GM12878 (cell line): ENCODE measurements at regions not wholly inside any gene's neighbourhood (a gene's known extent, or its start where the extent isn't known, plus 50 kb on each side); places are given as distances from the start of the nearest gene placed in this dataset.

Experiments used
- BMI1 ChIP-seq: fragments of 450-650 bp; IDR thresholded peaks from 2 replicates; pipeline ENCODE4 v1.6.1; 2016; ENCODE audit warnings: mild to moderate bottlenecking, moderate library complexity, borderline replicate concordance
- BRCA1 ChIP-seq: IDR thresholded peaks from 2 replicates; pipeline ENCODE4 v1.6.1; 2011; ENCODE audit warnings: low read depth, low read length, improper control_type of control experiment
- CHD2 ChIP-seq: IDR thresholded peaks from 2 replicates; pipeline ENCODE4 v1.6.1; 2011; ENCODE audit warnings: low read depth, low read length, improper control_type of control experiment, borderline replicate concordance
- EGR1 ChIP-seq, 2 experiments: IDR thresholded peaks; 1 replicate in 1 of 2; 2 replicates in 1 of 2; pipeline ENCODE4 v1.6.1; 2011 to 2012; ENCODE audit warnings: low read depth in 2 of 2, low read length in 2 of 2, borderline replicate concordance in 1 of 2, mild to moderate bottlenecking in 1 of 2, moderate library complexity in 1 of 2
- IKZF2 ChIP-seq, 2 experiments: fragments of 450-650 bp; IDR thresholded peaks; 2 replicates each; pipeline ENCODE4 v1.6.1; 2017; ENCODE audit warnings: mild to moderate bottlenecking in 2 of 2, moderate library complexity in 2 of 2
- JUNB ChIP-seq: IDR thresholded peaks from 2 replicates; pipeline ENCODE4 v1.6.1; 2016; ENCODE audit warnings: antibody characterized with exemption, mild to moderate bottlenecking
- JUND ChIP-seq: IDR thresholded peaks from 2 replicates; pipeline ENCODE4 v1.6.1; 2012; ENCODE audit warnings: low read depth, mild to moderate bottlenecking, low read length, improper control_type of control experiment, moderate library complexity
- PAX8 ChIP-seq: fragments of 450-650 bp; IDR thresholded peaks from 2 replicates; pipeline ENCODE4 v1.6.1; 2017; ENCODE audit warnings: mild to moderate bottlenecking, moderate library complexity
- SP1 ChIP-seq: IDR thresholded peaks from one replicate; pipeline ENCODE4 v1.6.1; 2011; ENCODE audit warnings: low read depth, low read length
- ZNF24 ChIP-seq: fragments of 450-650 bp; IDR thresholded peaks from 2 replicates; pipeline ENCODE4 v1.6.1; 2017; ENCODE audit warnings: antibody characterized with exemption, mild to moderate bottlenecking
- TF ChIP-seq, protein P1 (sequence below): IDR thresholded peaks from 2 replicates; pipeline ENCODE4 v1.6.1; 2012; ENCODE audit warnings: improper control_type of control experiment, low read depth, low read length; ENCODE audit not compliant: insufficient replicate concordance
- TF ChIP-seq, protein P2 (sequence below): fragments of 450-650 bp; formaldehyde crosslinking; IDR thresholded peaks from 2 replicates; pipeline ENCODE4 v1.4.0; 2022; ENCODE audit warnings: mild to moderate bottlenecking, moderate library complexity
- TF ChIP-seq, protein P3 (sequence below): fragments of 450-650 bp; IDR thresholded peaks from 2 replicates; pipeline ENCODE4 v1.6.1; 2018; ENCODE audit warnings: mild to moderate bottlenecking, low read depth, moderate library complexity; ENCODE audit not compliant: partially characterized antibody

DNA sequence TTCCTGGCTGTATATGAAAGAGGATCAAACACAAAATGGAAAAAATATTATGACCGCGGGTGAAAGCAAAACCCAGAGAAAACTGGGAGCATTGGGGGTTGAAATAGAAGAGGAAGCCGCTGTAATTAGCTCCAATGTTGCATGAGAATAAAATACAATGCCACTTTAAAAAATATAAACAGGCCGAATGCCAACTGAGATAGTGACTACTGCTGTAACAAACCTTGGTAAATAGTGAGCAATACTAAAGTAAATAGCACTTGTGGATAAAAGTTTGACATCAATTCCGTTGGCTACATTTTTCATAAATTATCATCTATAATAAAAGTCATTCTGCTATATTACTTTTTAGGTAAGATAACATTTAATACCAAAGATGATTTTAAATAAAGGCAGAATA lies 395.8 kb upstream of the MIR17HG start (continued):
- TF ChIP-seq, protein P1, sequence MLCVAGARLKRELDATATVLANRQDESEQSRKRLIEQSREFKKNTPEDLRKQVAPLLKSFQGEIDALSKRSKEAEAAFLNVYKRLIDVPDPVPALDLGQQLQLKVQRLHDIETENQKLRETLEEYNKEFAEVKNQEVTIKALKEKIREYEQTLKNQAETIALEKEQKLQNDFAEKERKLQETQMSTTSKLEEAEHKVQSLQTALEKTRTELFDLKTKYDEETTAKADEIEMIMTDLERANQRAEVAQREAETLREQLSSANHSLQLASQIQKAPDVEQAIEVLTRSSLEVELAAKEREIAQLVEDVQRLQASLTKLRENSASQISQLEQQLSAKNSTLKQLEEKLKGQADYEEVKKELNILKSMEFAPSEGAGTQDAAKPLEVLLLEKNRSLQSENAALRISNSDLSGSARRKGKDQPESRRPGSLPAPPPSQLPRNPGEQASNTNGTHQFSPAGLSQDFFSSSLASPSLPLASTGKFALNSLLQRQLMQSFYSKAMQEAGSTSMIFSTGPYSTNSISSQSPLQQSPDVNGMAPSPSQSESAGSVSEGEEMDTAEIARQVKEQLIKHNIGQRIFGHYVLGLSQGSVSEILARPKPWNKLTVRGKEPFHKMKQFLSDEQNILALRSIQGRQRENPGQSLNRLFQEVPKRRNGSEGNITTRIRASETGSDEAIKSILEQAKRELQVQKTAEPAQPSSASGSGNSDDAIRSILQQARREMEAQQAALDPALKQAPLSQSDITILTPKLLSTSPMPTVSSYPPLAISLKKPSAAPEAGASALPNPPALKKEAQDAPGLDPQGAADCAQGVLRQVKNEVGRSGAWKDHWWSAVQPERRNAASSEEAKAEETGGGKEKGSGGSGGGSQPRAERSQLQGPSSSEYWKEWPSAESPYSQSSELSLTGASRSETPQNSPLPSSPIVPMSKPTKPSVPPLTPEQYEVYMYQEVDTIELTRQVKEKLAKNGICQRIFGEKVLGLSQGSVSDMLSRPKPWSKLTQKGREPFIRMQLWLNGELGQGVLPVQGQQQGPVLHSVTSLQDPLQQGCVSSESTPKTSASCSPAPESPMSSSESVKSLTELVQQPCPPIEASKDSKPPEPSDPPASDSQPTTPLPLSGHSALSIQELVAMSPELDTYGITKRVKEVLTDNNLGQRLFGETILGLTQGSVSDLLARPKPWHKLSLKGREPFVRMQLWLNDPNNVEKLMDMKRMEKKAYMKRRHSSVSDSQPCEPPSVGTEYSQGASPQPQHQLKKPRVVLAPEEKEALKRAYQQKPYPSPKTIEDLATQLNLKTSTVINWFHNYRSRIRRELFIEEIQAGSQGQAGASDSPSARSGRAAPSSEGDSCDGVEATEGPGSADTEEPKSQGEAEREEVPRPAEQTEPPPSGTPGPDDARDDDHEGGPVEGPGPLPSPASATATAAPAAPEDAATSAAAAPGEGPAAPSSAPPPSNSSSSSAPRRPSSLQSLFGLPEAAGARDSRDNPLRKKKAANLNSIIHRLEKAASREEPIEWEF = no peak
- TF ChIP-seq BMI1 (no peak), PAX8 (no peak), JUNB (no peak), EGR1 (IDR thresholded peaks at IDR 0.05; ENCODE audit: borderline replicate concordance in 1 of 2, low read depth in 2 of 2, low read length in 2 of 2) (no peak), IKZF2 (IDR thresholded peaks at IDR 0.05) (no peak), SP1 (no peak), BRCA1 (no peak), CHD2 (no peak), ZNF24 (no peak), JUND (no peak)
- TF ChIP-seq, protein P2, sequence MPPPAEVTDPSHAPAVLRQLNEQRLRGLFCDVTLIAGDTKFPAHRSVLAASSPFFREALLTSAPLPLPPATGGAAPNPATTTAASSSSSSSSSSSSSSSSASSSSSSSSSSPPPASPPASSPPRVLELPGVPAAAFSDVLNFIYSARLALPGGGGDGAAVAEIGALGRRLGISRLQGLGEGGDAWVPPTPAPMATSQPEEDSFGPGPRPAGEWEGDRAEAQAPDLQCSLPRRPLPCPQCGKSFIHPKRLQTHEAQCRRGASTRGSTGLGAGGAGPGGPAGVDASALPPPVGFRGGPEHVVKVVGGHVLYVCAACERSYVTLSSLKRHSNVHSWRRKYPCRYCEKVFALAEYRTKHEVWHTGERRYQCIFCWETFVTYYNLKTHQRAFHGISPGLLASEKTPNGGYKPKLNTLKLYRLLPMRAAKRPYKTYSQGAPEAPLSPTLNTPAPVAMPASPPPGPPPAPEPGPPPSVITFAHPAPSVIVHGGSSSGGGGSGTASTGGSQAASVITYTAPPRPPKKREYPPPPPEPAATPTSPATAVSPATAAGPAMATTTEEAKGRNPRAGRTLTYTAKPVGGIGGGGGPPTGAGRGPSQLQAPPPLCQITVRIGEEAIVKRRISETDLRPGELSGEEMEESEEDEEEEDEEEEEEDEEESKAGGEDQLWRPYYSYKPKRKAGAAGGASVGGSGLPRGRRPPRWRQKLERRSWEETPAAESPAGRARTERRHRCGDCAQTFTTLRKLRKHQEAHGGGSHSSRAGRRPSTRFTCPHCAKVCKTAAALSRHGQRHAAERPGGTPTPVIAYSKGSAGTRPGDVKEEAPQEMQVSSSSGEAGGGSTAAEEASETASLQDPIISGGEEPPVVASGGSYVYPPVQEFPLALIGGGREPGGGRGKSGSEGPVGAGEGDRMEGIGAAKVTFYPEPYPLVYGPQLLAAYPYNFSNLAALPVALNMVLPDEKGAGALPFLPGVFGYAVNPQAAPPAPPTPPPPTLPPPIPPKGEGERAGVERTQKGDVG (CRISPR knock-in tag) = no peak
- TF ChIP-seq, protein P3, sequence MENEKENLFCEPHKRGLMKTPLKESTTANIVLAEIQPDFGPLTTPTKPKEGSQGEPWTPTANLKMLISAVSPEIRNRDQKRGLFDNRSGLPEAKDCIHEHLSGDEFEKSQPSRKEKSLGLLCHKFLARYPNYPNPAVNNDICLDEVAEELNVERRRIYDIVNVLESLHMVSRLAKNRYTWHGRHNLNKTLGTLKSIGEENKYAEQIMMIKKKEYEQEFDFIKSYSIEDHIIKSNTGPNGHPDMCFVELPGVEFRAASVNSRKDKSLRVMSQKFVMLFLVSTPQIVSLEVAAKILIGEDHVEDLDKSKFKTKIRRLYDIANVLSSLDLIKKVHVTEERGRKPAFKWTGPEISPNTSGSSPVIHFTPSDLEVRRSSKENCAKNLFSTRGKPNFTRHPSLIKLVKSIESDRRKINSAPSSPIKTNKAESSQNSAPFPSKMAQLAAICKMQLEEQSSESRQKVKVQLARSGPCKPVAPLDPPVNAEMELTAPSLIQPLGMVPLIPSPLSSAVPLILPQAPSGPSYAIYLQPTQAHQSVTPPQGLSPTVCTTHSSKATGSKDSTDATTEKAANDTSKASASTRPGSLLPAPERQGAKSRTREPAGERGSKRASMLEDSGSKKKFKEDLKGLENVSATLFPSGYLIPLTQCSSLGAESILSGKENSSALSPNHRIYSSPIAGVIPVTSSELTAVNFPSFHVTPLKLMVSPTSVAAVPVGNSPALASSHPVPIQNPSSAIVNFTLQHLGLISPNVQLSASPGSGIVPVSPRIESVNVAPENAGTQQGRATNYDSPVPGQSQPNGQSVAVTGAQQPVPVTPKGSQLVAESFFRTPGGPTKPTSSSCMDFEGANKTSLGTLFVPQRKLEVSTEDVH = no peak
